DND-41 (cell line): ENCODE measurements at regions not wholly inside any gene's neighbourhood (a gene's known extent, or its start where the extent isn't known, plus 50 kb on each side); places are given as distances from the start of the nearest gene placed in this dataset.

Experiments used
- CTCF ChIP-seq: IDR thresholded peaks from 2 replicates; pipeline ENCODE4 v1.5.1; 2012; ENCODE audit warnings: borderline replicate concordance, low read length, moderate library complexity, mild to moderate bottlenecking; ENCODE audit not compliant: poor library complexity, severe bottlenecking; ENCODE audit errors: extremely low read depth
- EZH2 ChIP-seq: IDR thresholded peaks from 3 replicates; pipeline ENCODE4 v1.6.1; 2012; ENCODE audit warnings: borderline replicate concordance, low read depth, mild to moderate bottlenecking, moderate library complexity, low read length, inconsistent platforms; ENCODE audit not compliant: severe bottlenecking

GRCh38 chr6:144578385-144579350, 293.5 kb downstream of the UTRN start:
- no peak for TF ChIP-seq CTCF
- TF ChIP-seq EZH2 = no peak
